ENCODE measurements at regions not wholly inside any gene's neighbourhood (a gene's known extent, or its start where the extent isn't known, plus 50 kb on each side); places are given as distances from the start of the nearest gene placed in this dataset.

GRCh38 chr16:79873825-79874224, 273.3 kb upstream of the MAF start:
- Histone ChIP-seq H3K4me1 (ENCODE audit: insufficient read depth, low read length, poor library complexity, severe bottlenecking) (no peaks in the 10 kb centered on the region), H3K9ac (ENCODE audit: low read depth, low read length, poor library complexity, severe bottlenecking) (no peak overlapping the region), H3K9me2 (replicated peaks; ENCODE audit: low read depth, low read length) (no peaks in the 10 kb centered on the region), H3K27me3 (ENCODE audit: insufficient read depth, low read length, poor library complexity, severe bottlenecking) (no peaks in the 10 kb centered on the region), H3K4me3 (ENCODE audit: low read length, poor library complexity, severe bottlenecking) (no peak overlapping the region), H4K20me1 (ENCODE audit: insufficient read depth, low read length, poor library complexity, severe bottlenecking) (no peaks in the 10 kb centered on the region), H3K36me3 (ENCODE audit: insufficient read depth, low read length) (no peaks in the 10 kb centered on the region), H3K9me3 (ENCODE audit: insufficient read depth, low read depth, low read length) (no peaks in the 10 kb centered on the region), H2AFZ (ENCODE audit: low read length) (no peak overlapping the region), H3F3A (ENCODE audit: low read depth) (no peaks in the 10 kb centered on the region), H3K4me2 (ENCODE audit: low read depth, low read length, poor library complexity, severe bottlenecking) (no peak overlapping the region), H3K79me2 (ENCODE audit: insufficient read depth, low read length) (no peaks in the 10 kb centered on the region)
- no peak for TF ChIP-seq EZH2phosphoT487 (IDR thresholded peaks at IDR 0.05; ENCODE audit: borderline replicate concordance)
- no peak for TF ChIP-seq CTCF (conservative IDR thresholded peaks at IDR 0.05; ENCODE audit: low read length)

DNA sequence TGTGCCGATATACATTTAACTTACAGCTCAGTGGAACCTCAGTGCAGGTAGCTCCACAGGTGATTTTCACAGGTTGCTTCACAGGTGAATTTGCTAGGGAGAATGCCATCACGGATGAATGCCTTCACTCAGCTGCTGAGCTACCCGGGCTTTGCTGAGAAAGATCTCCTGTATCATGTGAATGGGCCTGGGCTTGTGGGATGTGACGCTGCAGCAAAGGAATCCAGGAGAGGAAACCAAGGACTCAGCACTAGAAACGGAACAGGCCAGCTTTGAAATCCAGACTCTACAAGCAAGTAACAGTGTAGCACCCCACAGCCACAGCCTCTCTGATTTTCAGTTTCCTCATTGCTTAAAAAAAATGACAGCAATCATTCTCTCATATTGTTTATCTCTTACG, 271.4 kb upstream of the MAF start:
- Histone ChIP-seq H3K4me2 (ENCODE audit: low read depth, low read length, poor library complexity, severe bottlenecking) (no peak overlapping the region), H3K9me3 (ENCODE audit: insufficient read depth, low read depth, low read length) (no peaks in the 10 kb centered on the region), H3K79me2 (ENCODE audit: insufficient read depth, low read length) (no peaks in the 10 kb centered on the region), H3K9me2 (replicated peaks; ENCODE audit: low read depth, low read length) (no peaks in the 10 kb centered on the region), H3F3A (ENCODE audit: low read depth) (no peaks in the 10 kb centered on the region), H3K9ac (ENCODE audit: low read depth, low read length, poor library complexity, severe bottlenecking) (no peak overlapping the region), H3K36me3 (ENCODE audit: insufficient read depth, low read length) (no peaks in the 10 kb centered on the region), H3K4me1 (ENCODE audit: insufficient read depth, low read length, poor library complexity, severe bottlenecking) (no peaks in the 10 kb centered on the region), H3K4me3 (ENCODE audit: low read length, poor library complexity, severe bottlenecking) (no peak overlapping the region), H4K20me1 (ENCODE audit: insufficient read depth, low read length, poor library complexity, severe bottlenecking) (no peaks in the 10 kb centered on the region), H2AFZ (ENCODE audit: low read length) (no peak overlapping the region), H3K27me3 (ENCODE audit: insufficient read depth, low read length, poor library complexity, severe bottlenecking) (no peaks in the 10 kb centered on the region)
- TF ChIP-seq EZH2phosphoT487 (IDR thresholded peaks at IDR 0.05; ENCODE audit: borderline replicate concordance) (no peak), CTCF (conservative IDR thresholded peaks at IDR 0.05; ENCODE audit: low read length) (no peak)

DNA sequence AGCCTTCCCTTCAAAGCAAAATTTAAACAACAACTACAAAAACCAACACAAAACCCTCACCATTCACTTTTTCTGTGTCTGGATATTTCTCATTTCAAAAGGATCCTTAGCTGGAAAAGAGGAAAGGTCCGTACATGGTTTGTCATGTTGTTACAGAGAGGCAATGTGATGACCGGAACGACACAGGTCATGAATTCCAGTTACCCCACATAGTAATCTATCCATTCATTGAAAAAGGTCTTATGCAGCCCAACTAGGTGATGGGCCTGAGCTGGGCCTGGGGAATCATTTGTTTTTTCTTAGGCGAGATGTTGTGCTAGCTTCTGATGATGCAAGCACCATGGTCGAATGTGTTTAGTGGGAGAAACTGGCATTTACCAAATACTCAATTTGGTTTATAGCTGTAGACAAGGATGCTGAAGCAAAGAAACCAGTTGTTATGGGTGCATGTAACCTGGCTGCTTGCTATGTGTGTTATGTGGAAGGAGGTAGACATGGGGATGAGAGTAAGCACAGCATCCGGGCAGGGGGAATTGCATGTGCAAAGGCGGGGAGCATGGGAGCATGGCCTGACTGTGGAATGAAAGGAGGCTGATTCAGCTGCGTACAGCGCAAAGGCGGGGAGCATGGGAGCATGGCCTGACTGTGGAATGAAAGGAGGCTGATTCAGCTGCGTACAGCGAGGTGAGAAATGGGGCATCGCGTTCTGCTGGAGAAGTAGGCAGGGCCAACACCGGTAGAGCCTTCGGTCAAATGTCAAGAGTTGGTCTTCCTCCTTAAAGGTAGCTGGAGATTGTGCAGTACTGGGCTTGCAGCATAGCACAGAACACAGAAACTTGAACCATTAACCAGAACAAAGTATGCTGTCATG, 269.7 kb upstream of the MAF start:
- H3F3A ChIP-seq (ENCODE audit: low read depth) = no peaks in the 10 kb centered on the region
- H3K36me3 ChIP-seq (ENCODE audit: insufficient read depth, low read length) = no peaks in the 10 kb centered on the region
- H3K4me2 ChIP-seq (ENCODE audit: low read depth, low read length, poor library complexity, severe bottlenecking) = no peak overlapping the region
- TF ChIP-seq CTCF (conservative IDR thresholded peaks at IDR 0.05; ENCODE audit: low read length) (no peak), EZH2phosphoT487 (IDR thresholded peaks at IDR 0.05; ENCODE audit: borderline replicate concordance) (no peak)
- no peaks in the 10 kb centered on the region for H3K9me2 ChIP-seq (replicated peaks; ENCODE audit: low read depth, low read length)
- H3K4me3 ChIP-seq (ENCODE audit: low read length, poor library complexity, severe bottlenecking) = no peak overlapping the region
- no peaks in the 10 kb centered on the region for H4K20me1 ChIP-seq (ENCODE audit: insufficient read depth, low read length, poor library complexity, severe bottlenecking)
- peaks cover 9% of the 10 kb centered on the region for H3K4me1 ChIP-seq (ENCODE audit: insufficient read depth, low read length, poor library complexity, severe bottlenecking)
- H3K27me3 ChIP-seq (ENCODE audit: insufficient read depth, low read length, poor library complexity, severe bottlenecking) = no peaks in the 10 kb centered on the region
- H3K9ac ChIP-seq (ENCODE audit: low read depth, low read length, poor library complexity, severe bottlenecking) = no peak overlapping the region
- H3K79me2 ChIP-seq (ENCODE audit: insufficient read depth, low read length) = no peaks in the 10 kb centered on the region
- H3K9me3 ChIP-seq (ENCODE audit: insufficient read depth, low read depth, low read length) = no peaks in the 10 kb centered on the region
- H2AFZ ChIP-seq (ENCODE audit: low read length) = no peak overlapping the region
